NCI-H146 (cell line): ENCODE measurements at regions not wholly inside any gene's neighbourhood (a gene's known extent, or its start where the extent isn't known, plus 50 kb on each side); places are given as distances from the start of the nearest gene placed in this dataset.

Experiments used
- DNase-seq: peaks from one replicate; lab custom pipeline; 2025; lab: John Stamatoyannopoulos, UW

DNA sequence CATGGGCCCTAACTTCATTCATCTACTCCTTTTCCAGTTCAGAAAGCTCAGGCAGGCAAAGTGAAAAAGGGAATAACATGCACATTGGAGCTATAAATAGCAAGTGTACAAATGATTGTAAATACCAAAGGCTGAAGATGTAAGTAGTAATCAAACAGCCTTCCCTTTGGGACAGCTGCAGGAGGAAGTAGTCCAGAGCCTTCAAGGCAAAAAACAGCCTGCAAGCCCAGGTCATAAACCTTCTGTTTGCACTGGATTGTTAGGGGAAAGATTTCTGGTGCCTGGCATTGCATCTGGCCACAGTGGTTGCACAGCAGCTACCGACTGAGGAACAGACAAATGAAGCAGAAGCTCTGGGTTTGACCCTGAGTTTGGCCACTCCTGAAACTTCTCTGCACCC is 98.6 kb upstream of the PMFBP1 start:
- no peak for DNase-seq

DNA sequence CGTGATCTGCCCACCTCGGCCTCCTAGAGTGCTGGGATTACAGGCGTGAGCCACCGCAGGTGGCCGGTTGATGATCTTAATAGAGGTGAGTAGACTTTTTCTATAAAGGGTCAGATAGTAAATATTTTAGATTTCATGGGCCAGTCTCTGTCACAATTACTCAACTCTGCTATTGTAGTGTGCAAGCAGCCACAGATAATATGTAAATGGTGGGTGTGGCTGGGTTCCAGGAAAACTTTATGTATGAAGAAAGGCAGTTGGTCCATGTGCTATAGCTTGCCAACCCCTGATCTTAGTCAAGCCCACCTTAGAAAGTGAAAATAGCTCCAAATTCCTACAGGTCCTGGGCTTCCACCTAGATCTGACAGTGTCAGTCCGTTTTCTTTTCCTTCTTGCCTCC is 94.9 kb upstream of the PMFBP1 start:
- DNase-seq: no peak

DNA sequence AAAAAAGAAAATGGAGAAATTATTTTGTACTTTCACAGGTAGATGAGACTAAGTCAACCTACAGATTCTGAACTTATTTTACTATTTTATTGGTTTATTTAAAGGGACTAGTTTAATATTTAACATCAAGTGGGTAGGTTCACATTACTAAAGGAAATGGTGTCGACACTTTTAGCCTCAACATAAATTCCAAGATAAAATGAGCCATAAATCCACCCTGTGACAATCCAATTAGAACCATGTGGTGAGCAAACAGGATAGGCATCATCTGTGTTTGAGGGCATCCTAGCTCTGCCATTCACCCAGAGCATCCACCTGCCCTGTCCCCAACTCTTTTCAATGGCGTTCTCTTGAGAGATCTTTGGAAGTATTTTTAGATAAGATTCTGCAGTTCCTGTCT is 92.8 kb upstream of the PMFBP1 start:
- DNase-seq: peak; percentile 21

DNA sequence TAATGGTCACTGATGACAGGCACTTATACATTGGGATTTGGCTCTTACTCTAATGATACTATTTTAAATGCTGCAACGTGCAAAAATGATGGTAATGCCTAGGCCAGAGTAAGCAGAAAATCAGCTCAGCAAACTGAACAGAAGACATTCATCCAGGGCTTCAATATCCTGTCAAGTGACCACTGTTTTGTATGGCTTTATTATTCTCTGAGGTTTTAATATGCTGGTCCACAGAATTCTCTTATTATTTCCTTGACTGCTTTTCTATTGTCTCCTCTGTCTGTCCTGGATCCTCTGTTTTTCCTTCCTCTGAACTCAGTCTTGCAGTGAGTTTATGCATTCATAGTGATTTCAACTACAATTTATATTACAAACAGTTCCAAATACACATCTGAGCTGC is 90.8 kb upstream of the PMFBP1 start:
- DNase-seq: no peak

DNA sequence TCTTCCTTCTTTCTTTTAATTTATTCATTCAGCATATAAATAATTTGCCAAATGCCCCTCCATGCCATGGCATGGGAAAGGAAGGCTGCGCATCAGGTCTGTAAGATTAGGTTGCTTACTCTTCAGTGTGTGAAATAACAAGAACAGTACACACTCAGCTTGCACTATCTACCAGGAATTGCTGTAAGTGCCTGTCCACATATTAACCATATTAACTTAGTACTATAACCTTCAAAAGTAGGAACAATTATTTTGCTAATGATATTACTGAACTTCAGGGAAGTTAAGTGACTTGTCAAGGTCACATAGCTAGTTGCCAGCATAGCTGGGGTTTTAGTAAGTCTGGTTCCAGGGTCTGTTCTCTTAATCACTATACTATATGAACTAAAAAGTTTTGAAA is 89.2 kb upstream of the PMFBP1 start:
- no peak for DNase-seq

DNA sequence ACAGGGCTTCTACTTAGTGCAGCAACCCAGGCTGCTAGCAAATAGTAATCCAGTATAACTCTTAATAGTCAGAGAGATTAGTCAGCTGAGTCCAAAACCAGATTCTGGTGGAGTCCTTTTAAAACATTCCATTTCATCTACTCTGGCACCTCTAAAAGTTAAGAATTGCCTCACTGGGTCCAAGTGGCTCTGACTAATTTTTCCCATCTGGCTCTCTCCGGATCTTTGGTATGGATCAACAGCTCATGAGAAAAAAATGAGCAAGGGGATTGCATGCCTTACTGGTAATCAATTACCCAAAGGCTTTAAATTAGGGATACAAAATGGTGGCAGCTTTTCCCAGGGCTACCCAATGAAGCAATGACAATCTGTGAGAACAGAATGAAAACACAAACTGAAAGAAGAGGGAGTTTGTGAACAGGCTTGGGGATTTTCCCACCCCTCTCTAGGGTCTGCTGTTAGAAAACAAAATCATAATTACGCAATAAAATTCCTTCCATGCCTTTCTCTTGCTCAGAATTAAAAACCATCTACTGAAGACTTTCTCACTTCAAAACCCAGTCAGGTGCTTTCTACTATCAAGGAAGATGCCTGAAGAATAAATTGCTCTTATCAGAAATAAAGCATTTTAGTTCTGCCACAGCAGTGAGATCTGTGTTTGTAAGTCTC is 84.6 kb upstream of the PMFBP1 start:
- DNase-seq: no peak

DNA sequence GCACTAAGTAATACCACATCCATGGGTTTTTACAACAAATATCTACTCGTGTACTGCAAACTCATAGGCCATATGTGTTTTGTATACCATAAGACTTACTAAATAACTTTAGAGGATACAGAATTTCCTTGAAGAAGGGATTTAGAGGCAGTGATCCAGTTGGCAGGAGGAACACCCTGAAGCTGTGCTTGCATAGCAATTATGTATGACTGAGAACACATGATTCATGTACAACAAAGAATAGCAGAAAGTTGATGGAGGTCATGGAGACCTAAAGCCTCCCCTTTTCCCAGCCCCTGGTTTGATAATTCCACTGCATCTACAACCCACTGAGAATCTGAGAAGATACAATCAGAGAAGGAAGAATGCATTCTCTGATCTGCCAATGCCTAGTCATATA is 83.8 kb upstream of the PMFBP1 start:
- DNase-seq: no peak

DNA sequence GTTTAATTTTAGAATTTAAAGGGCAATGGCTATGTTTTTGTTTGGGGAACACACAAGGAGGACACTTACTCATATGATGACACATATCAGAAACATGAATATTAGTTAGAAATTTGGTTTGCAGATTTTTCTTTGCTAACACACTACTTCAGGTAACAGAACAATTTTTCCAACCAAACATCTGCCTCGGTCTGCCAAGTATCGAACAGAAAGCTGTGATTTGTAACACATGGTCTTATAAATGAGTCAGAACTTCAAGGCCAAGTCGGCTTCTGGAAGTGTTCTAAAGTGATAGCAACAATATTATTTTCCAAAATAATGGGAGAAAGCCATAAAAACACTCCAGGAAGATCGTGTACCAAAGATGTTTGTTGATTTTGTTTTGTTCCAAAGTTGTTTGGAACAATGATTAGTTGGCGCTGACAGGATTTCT is 75.9 kb upstream of the PMFBP1 start:
- DNase-seq: no peak

DNA sequence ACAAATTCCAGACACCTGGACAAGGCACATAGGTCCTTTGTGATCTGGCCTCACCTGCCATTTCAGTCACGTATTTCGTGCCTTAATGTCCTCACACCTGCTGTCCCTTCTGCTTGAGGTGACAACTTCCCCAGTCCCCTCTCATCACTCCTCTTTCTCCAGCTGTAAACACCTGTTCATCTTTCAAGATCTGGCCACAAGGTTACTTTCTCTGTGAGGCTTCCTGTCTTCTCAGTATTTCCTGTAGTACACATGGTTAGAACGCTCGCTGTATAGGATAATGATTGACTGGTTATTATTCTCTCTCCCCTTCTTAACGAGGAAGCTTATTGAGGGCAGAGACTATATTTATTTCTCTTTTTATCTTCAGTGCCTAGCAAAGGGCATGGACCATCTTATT is 74.5 kb upstream of the PMFBP1 start:
- no peak for DNase-seq

DNA sequence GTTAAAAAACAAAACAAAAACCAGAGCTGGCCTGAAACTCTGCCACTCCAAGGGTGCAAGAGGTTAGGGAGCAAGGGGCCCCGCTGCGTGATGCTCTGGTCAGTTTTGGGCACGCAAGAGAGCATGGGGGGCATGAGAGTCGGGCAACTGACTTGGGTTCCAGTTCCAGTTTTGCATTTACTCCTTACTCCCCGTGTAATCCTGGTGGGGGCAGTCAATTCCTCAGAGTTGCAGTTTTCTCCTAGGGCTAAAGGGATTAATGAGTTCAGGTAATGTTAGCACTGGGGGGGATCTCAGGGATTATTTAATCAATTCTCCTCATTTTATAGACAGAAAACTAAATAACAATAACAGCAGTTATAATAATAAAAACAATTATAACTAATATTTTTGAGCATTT is 72.9 kb upstream of the PMFBP1 start:
- DNase-seq: no peak

DNA sequence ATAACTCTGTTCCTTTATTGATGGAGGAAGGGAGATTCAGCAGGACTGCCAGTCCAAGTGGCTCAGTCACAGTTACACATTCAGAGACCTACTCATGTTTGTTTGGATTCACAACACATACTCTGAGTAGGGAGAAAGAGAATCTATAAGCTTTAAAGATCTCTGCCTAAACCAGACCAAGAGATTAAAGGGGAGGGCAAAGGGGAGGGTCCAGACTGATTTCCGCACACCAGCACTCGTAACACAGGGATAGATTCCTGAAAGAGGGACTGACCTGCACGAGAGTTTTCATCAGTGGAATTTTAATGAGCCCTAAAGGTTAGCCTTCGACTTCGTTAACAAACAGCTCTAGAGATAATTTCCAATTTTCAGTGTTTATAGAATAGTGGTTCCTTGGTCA is 71.7 kb upstream of the PMFBP1 start:
- DNase-seq: no peak

DNA sequence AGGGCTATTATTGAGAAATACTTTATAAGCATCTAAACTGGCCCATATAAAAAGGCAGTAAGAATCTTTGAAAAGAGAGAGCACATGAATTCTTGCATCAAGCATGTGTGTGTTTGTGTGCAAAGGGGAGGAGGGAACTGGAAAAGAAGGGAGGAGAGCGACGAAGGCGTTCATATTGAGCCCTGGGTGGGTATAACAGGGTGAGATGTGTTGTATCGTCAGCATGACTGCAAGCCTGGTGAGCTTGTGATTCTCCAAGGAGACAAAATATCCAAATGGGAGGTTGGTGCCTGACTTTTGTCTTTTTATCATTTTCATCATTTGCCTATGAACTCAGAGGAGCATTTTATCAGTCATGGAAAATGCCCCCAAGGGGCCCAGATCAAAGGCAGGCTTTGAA is 70.8 kb upstream of the PMFBP1 start:
- DNase-seq: no peak

DNA sequence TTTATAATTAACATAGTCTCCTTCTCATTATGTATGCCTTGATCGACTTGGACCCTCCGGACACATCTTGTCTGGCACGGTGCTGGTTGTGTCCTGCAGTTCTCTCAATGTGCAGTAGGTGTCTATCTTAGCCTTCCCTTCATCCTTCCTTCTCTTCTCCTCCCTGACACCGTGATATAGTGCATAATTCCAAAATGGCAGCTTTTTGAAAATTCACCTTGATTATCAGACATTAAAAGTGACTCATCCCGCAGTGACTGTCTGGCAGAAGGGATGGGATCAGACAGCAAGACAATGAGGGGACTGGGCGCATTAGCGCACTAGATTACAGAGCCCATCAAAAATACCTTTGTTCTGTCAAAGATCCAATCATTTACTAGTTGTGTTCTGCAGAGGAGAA is 70.0 kb upstream of the PMFBP1 start:
- DNase-seq: peak; percentile 79

DNA sequence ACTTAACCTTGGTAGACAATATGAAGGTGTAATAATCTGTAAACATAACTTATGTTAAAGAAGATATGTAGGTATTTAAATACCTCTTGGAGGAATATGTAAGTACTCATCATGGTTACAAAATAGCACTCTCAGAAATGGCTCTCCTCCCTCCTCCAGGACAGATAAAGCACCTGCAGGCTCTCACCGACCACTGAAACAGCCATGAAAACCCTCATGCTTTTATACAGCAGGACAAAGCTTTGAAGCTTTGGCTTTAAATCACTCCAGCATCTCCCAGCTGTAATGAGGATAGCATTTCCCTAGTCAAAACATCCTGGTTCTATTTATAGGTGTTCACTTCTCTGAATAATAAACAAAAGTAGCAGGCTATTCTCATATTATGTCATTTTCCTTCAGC is 69.1 kb upstream of the PMFBP1 start:
- DNase-seq: peak; percentile 43

DNA sequence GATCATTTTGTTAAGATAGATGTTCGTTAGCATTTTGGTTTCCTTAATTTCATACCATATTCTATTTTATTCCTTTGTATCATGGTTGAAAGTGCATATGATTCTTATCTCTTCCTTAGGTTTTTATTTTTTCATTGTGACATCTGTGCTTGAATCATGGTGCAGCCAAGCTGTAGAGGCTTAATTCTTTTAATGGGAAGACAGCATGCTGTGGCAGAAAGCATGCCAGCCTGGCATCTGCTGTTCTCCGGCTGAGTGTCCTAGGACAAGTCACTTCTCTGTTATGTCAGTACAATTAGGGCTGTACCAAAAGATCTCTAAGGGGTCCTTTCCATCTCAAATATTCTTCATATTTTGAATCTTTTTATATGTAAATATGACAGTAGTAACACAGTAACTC is 68.5 kb upstream of the PMFBP1 start:
- peak; percentile 18 for DNase-seq

DNA sequence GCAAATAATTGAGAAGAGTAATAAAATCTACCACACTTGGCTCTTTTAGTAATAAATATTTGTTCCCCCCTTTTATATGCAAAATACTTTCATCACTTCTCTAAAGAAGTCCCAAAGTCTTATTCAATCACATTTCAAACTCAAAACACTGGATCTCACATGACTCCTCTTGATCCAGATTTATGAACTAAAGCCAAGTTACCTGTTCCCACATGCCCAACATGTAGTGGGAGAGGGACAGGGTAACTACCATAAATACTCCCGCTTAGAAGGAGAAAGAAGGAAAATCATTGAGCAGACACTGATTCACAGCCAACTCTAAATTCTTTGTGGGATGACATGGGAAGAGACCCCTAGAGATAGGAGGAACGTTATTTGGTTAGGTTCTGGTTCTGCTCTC is 64.9 kb upstream of the PMFBP1 start:
- no peak for DNase-seq

DNA sequence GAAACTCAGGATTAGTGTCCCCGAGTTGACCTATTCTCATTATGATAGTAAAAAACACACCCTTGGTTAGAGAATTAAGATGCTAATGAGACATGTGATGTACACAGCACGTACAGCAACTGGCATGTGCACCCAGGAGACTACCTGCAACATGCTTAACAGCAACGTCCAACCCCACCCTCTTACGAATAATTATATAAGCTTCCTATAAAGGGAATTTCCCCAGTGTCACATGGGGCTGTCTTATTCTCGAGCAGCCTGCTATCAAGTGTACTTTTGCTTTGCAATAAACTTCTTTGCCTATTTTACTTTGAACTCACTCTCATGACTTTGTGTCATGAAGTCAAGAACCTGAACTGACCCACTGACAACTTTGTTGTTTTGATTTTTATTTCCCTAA is 62.4 kb upstream of the PMFBP1 start:
- DNase-seq: no peak

DNA sequence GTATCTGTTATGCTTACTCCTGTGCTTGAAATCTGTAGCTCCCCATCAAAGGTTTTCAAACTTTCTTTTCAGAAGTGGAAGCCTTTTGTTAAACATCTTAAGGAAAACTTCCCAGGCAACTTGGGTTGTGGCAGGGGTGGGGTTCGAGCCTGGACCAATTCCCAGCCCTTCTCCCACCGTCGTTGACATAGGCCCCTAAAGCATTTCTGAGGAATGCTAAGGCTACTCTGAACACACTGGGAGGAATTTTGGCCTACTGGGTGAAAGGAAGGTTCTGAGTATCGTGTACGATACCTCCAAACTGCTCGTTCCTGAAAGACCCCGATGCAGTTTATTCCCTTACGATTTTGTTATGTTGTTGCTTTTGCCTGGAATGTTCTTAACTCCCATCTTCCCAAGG is 56.1 kb upstream of the PMFBP1 start:
- DNase-seq: no peak

DNA sequence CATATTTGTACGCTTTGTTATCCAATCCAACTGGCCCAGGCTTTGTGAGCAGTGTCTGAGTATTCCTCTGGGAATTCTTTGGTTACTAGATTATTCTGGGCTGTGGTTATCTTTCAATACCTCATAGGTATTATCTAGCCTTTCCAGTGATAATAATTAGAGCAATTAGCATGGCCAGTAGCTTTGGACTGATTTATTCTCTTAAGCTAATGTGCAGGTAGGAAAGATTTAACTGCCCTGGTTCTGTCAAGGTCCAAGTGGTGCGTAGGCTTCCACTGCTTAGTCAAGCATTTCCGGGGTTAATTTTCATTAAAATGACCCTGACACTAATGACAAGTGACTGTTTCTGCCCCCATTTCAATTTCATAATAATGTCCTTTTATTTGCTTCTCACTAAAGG is 54.2 kb upstream of the PMFBP1 start:
- no peak for DNase-seq

DNA sequence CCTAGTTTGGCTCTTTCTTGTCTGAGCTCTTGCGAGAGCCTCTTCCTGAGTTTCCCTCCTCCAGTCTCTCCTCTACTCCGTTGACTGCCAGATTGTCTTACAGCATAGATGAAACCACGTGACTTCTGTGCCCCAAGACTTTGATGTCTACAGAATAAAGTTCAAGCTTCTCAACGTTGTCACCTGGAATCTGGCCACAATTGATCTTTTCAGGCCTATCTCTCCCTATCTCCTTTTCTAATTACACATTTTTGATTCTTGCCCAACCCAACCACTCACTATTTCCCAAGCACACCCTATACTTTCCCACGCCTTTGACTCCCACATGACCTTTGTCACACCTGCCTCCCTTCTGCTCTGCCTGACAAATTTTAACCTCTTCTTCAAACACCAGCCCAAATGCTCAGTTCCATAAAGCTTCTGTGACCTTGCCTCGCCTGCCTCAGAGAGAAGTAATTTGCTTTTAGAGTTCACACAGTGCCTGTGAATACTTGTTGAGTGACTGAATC is 52.4 kb upstream of the PMFBP1 start:
- no peak for DNase-seq

DNA sequence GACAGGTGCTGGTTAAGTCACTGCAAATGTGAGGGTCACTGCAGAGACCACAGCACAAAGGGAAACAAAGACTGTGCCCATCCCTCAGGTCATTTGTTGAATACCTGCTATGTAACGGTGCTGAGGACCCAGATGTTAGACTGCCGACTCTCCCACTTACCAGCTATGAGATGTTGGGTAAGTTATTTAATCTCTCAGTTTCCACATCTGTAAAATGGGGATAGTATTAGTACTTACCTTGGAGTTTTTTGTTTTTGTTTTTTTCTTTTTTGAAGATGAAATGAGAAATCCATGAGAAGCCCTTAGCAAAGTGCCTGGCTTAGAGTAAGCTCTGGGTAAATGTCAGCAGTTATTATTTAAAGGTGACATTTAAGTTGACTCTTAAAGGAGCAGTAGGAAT is 50.5 kb upstream of the PMFBP1 start:
- no peak for DNase-seq
